Amygdala (tissue), 56 donors: ENCODE measurements at regions not wholly inside any gene's neighbourhood (a gene's known extent, or its start where the extent isn't known, plus 50 kb on each side); places are given as distances from the start of the nearest gene placed in this dataset.
"Not testable (repeated sequence)": the region's sequence is repeated elsewhere in the genome, so short reads cannot be mapped to it uniquely, and the experiment has no call there.

ENCODE experiments used
- DNase-seq, 56 donors: peaks; one replicate each; lab custom pipeline; 2025; lab: John Stamatoyannopoulos, UW

GRCh38 chr7:6937746-6938145 lies 111.7 kb upstream of the CCZ1B start:
- DNase-seq, result not testable (repeated sequence)

- peak in 5 of 56 donors; percentile 1 to 27 (median 17) for DNase-seq
Measured at GRCh38 chr7:6938284-6938683, 112.2 kb upstream of the CCZ1B start.

- not testable (repeated sequence) for DNase-seq
Measured at GRCh38 chr7:6939126-6939525, 113.1 kb upstream of the CCZ1B start.

GRCh38 chr7:6939896-6940295 lies 113.8 kb upstream of the CCZ1B start:
- DNase-seq, result not testable (repeated sequence)

GRCh38 chr7:6946873-6947272 lies 120.8 kb upstream of the CCZ1B start:
- not testable (repeated sequence) for DNase-seq

GRCh38 chr7:6950231-6950630 lies 124.2 kb upstream of the CCZ1B start:
- not testable (repeated sequence) for DNase-seq

- not testable (repeated sequence) for DNase-seq
Measured at GRCh38 chr7:6951553-6951952, 125.5 kb upstream of the CCZ1B start.

- not testable (repeated sequence) for DNase-seq
Measured at GRCh38 chr7:6953138-6953797, 127.2 kb upstream of the CCZ1B start.

- DNase-seq, result not testable (repeated sequence)
Measured at GRCh38 chr7:6953798-6954181, 127.7 kb upstream of the CCZ1B start.

GRCh38 chr7:6955385-6955784 lies 129.3 kb upstream of the CCZ1B start:
- DNase-seq, result not testable (repeated sequence)

- not testable (repeated sequence) for DNase-seq
Measured at GRCh38 chr7:6955990-6956566, 130.0 kb upstream of the CCZ1B start.

GRCh38 chr7:6958371-6958770 lies 132.3 kb upstream of the CCZ1B start:
- not testable (repeated sequence) for DNase-seq

GRCh38 chr7:6959942-6960341 lies 133.9 kb upstream of the CCZ1B start:
- DNase-seq, result not testable (repeated sequence)

GRCh38 chr7:6962871-6963270 lies 136.8 kb upstream of the CCZ1B start:
- not testable (repeated sequence) for DNase-seq

- DNase-seq, result peak in 15 of 56 donors; percentile 0 to 68 (median 5)
Measured at GRCh38 chr7:6965051-6965450, 139.0 kb upstream of the CCZ1B start.

GRCh38 chr7:6970180-6970579 lies 144.1 kb upstream of the CCZ1B start:
- DNase-seq, result not testable (repeated sequence)

- not testable (repeated sequence) for DNase-seq
Measured at GRCh38 chr7:6974876-6975275, 148.8 kb upstream of the CCZ1B start.

- not testable (repeated sequence) for DNase-seq
Measured at GRCh38 chr7:6975346-6975745, 149.3 kb upstream of the CCZ1B start.

- DNase-seq, result not testable (repeated sequence)
Measured at GRCh38 chr7:6977368-6977767, 151.3 kb upstream of the CCZ1B start.

- peak in 2 of 56 donors; percentile 2 to 8 for DNase-seq
Measured at GRCh38 chr7:6978326-6978725, 152.3 kb upstream of the CCZ1B start.

- not testable (repeated sequence) for DNase-seq
Measured at GRCh38 chr7:6979456-6979855, 153.4 kb upstream of the CCZ1B start.

GRCh38 chr7:6982375-6982774 lies 156.3 kb upstream of the CCZ1B start:
- DNase-seq, result not testable (repeated sequence)
